GM18511 (cell line): ENCODE measurements at regions not wholly inside any gene's neighbourhood (a gene's known extent, or its start where the extent isn't known, plus 50 kb on each side); places are given as distances from the start of the nearest gene placed in this dataset.

Experiments used
- ATAC-seq: cut with Tn5 transposase; IDR thresholded peaks from one replicate; pipeline ENCODE4 v1.9.1; 2021; ENCODE audit warnings: mild to moderate bottlenecking, moderate library complexity; ENCODE audit not compliant: unreplicated experiment

GRCh38 chr13:58594747-58595600 is 963.4 kb downstream of the PCDH17 start:
- ATAC-seq, result no peak

GRCh38 chr13:58597552-58597951 is 966.0 kb downstream of the PCDH17 start:
- ATAC-seq, result no peak

GRCh38 chr13:58598241-58598640 is 966.7 kb downstream of the PCDH17 start:
- no peak for ATAC-seq

- no peak for ATAC-seq
Measured at GRCh38 chr13:58611117-58611516, 979.6 kb downstream of the PCDH17 start.

- no peak for ATAC-seq
Measured at GRCh38 chr13:58617880-58618665, 986.5 kb downstream of the PCDH17 start.

- no peak for ATAC-seq
Measured at GRCh38 chr13:58619396-58620113, 988.0 kb downstream of the PCDH17 start.

GRCh38 chr13:58620176-58620575 is 988.6 kb downstream of the PCDH17 start:
- no peak for ATAC-seq

GRCh38 chr13:58625703-58626389 is 994.3 kb downstream of the PCDH17 start:
- no peak for ATAC-seq

- no peak for ATAC-seq
Measured at GRCh38 chr13:58630794-58631193, 999.2 kb downstream of the PCDH17 start.

- no peak for ATAC-seq
Measured at GRCh38 chr13:58633226-58633625, 1001.7 kb downstream of the PCDH17 start.

GRCh38 chr13:58655086-58655485 is 1023.5 kb downstream of the PCDH17 start:
- ATAC-seq, result no peak

GRCh38 chr13:58660826-58661225 is 1029.3 kb downstream of the PCDH17 start:
- ATAC-seq, result no peak

- no peak for ATAC-seq
Measured at GRCh38 chr13:58666331-58666730, 1034.8 kb downstream of the PCDH17 start.

- ATAC-seq, result no peak
Measured at GRCh38 chr13:58667096-58667495, 1035.6 kb downstream of the PCDH17 start.

- ATAC-seq, result no peak
Measured at GRCh38 chr13:58680115-58680514, 1048.6 kb downstream of the PCDH17 start.

- no peak for ATAC-seq
Measured at GRCh38 chr13:58682616-58683015, 1051.1 kb downstream of the PCDH17 start.

- ATAC-seq, result no peak
Measured at GRCh38 chr13:58687148-58687547, 1055.6 kb downstream of the PCDH17 start.

GRCh38 chr13:58698531-58698930 is 1067.0 kb downstream of the PCDH17 start:
- no peak for ATAC-seq

GRCh38 chr13:58704953-58705352 is 1073.4 kb downstream of the PCDH17 start:
- no peak for ATAC-seq

- ATAC-seq, result no peak
Measured at GRCh38 chr13:58706421-58706820, 1074.9 kb downstream of the PCDH17 start.

GRCh38 chr13:58712191-58712590 is 1080.6 kb downstream of the PCDH17 start:
- ATAC-seq, result no peak
